Colonic mucosa (tissue), 4 donors: ENCODE measurements at regions not wholly inside any gene's neighbourhood (a gene's known extent, or its start where the extent isn't known, plus 50 kb on each side); places are given as distances from the start of the nearest gene placed in this dataset.

Experiments used
- DNase-seq: peaks from one replicate; pipeline ENCODE4 v3.0.0-alpha.2; 2020
- H3K27ac ChIP-seq: fragments of 200-600 bp; one replicate; pipeline ENCODE4 v1.8.0; 2021
- H3K27me3 ChIP-seq: fragments of 200-600 bp; one replicate; pipeline ENCODE4 v1.8.0; 2021
- H3K36me3 ChIP-seq: fragments of 200-600 bp; one replicate; pipeline ENCODE4 v1.8.0; 2021
- H3K4me1 ChIP-seq: fragments of 200-600 bp; one replicate; pipeline ENCODE4 v1.8.0; 2021; ENCODE audit warnings: mild to moderate bottlenecking
- H3K4me3 ChIP-seq: fragments of 200-600 bp; one replicate; pipeline ENCODE4 v1.8.0; 2021
- H3K9ac ChIP-seq, 2 donors: one replicate each; pipeline ENCODE4 v1.7.0; 2013; ENCODE audit warnings: control low read depth in 2 of 2, low read depth in 2 of 2, low read length in 2 of 2
- H3K9me3 ChIP-seq: fragments of 200-600 bp; one replicate; pipeline ENCODE4 v1.8.0; 2021
- intact Hi-C: fragments of 100-400 bp; cut with DNase I; formaldehyde crosslinking; loops from one replicate; pipeline ENCODE4 v1.14.1; 2022
- TF ChIP-seq, protein P1 (sequence below): fragments of 200-600 bp; IDR thresholded peaks from one replicate; pipeline ENCODE4 v1.8.0; 2022; ENCODE audit warnings: antibody characterized with exemption, mild to moderate bottlenecking
- donor health status: healthy.
- donor health status: DM: no; HTN: no; CAD: no.
- donor health status: DM: no; HTN: no; CAD: no.

GRCh38 chr7:25455683-25456251 is 227.5 kb upstream of the NPVF start:
- Histone ChIP-seq H3K9me3 (no peaks in the 10 kb centered on the region), H3K27ac (no peak overlapping the region), H3K27me3 (no peaks in the 10 kb centered on the region), H3K4me1 (no peaks in the 10 kb centered on the region), H3K9ac (no peak overlapping the region), H3K4me3 (no peak overlapping the region), H3K36me3 (no peaks in the 10 kb centered on the region)
- intact Hi-C loops: no loop called here
- TF ChIP-seq, protein P1, sequence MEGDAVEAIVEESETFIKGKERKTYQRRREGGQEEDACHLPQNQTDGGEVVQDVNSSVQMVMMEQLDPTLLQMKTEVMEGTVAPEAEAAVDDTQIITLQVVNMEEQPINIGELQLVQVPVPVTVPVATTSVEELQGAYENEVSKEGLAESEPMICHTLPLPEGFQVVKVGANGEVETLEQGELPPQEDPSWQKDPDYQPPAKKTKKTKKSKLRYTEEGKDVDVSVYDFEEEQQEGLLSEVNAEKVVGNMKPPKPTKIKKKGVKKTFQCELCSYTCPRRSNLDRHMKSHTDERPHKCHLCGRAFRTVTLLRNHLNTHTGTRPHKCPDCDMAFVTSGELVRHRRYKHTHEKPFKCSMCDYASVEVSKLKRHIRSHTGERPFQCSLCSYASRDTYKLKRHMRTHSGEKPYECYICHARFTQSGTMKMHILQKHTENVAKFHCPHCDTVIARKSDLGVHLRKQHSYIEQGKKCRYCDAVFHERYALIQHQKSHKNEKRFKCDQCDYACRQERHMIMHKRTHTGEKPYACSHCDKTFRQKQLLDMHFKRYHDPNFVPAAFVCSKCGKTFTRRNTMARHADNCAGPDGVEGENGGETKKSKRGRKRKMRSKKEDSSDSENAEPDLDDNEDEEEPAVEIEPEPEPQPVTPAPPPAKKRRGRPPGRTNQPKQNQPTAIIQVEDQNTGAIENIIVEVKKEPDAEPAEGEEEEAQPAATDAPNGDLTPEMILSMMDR: no peak
- DNase-seq: no peak

GRCh38 chr7:25456467-25457171 is 228.3 kb upstream of the NPVF start:
- H3K4me1 ChIP-seq: no peaks in the 10 kb centered on the region
- DNase-seq: peak; percentile 36
- no peak overlapping the region for H3K27ac ChIP-seq
- H3K36me3 ChIP-seq: no peaks in the 10 kb centered on the region
- no peaks in the 10 kb centered on the region for H3K27me3 ChIP-seq
- intact Hi-C loops: no loop called here
- TF ChIP-seq, protein P1: no peak
- no peak overlapping the region for H3K9ac ChIP-seq
- H3K4me3 ChIP-seq: no peak overlapping the region
- H3K9me3 ChIP-seq: no peaks in the 10 kb centered on the region

- Histone ChIP-seq H3K27ac (no peak overlapping the region), H3K27me3 (no peaks in the 10 kb centered on the region), H3K4me1 (no peaks in the 10 kb centered on the region), H3K9me3 (no peaks in the 10 kb centered on the region), H3K9ac (no peak overlapping the region), H3K36me3 (no peaks in the 10 kb centered on the region), H3K4me3 (no peak overlapping the region)
- intact Hi-C loops: no loop called here
- TF ChIP-seq, protein P1: no peak
- DNase-seq: no peak
Observed at GRCh38 chr7:25459057-25459456, 230.8 kb upstream of the NPVF start.

GRCh38 chr7:25460433-25460832 is 232.1 kb upstream of the NPVF start:
- Histone ChIP-seq H3K27me3 (no peaks in the 10 kb centered on the region), H3K36me3 (no peaks in the 10 kb centered on the region), H3K27ac (no peak overlapping the region), H3K4me3 (no peak overlapping the region), H3K4me1 (no peaks in the 10 kb centered on the region), H3K9me3 (no peaks in the 10 kb centered on the region), H3K9ac (no peak overlapping the region)
- no peak for DNase-seq
- intact Hi-C loops: no loop called here
- TF ChIP-seq, protein P1: no peak

DNA sequence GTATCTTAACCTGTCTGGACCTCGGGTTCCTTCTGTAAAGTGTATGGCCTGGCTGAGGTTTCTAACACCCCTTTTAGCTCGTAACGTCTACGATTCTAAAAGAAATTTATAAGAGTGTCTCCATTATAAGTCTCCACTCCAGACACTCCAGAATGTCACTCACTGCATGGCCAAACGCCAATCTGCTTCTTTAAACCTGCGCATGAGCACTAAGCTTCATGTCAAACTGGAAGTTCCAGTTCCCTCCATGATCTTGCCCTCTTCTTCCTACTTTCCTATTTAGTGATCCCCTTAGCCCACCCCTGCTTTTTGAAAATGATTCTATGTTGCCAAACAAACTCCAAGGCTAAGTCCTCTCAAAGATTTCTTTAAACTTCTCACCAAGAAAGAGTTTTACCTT is 241.4 kb upstream of the NPVF start:
- no peaks in the 10 kb centered on the region for H3K4me1 ChIP-seq
- DNase-seq: no peak
- no peaks in the 10 kb centered on the region for H3K36me3 ChIP-seq
- no peak overlapping the region for H3K27ac ChIP-seq
- no peaks in the 10 kb centered on the region for H3K27me3 ChIP-seq
- H3K9me3 ChIP-seq: no peaks in the 10 kb centered on the region
- intact Hi-C loops: no loop called here
- TF ChIP-seq, protein P1: no peak
- H3K4me3 ChIP-seq: no peak overlapping the region
- H3K9ac ChIP-seq: no peak overlapping the region
